Activated T-helper 1 cell treated with anti-CD3 and anti-CD28 coated beads, Interleukin-12 subunit alpha, Interleukin-12 subunit beta, Interleukin-2, Interleukin-4 antibody, amounts not matched to agents 30 ng/mL and 10 ng/mL and 1 ng/mL, durations not matched to agents 14 hours and 24 hours and 36 hours (primary cell): ENCODE measurements at regions not wholly inside any gene's neighbourhood (a gene's known extent, or its start where the extent isn't known, plus 50 kb on each side); places are given as distances from the start of the nearest gene placed in this dataset.
"Not testable (repeated sequence)": the region's sequence is repeated elsewhere in the genome, so short reads cannot be mapped to it uniquely, and the experiment has no call there.

ENCODE experiments used
- DNase-seq: peaks from one replicate; pipeline ENCODE4 v3.0.0; 2021; ENCODE audit warnings: low spot score
- H3K27ac Mint-ChIP-seq: one replicate; pipeline ENCODE4 v1.8.0; 2021; ENCODE audit warnings: mild to moderate bottlenecking, mixed read lengths
- H3K27me3 Mint-ChIP-seq: one replicate; pipeline ENCODE4 v1.8.0; 2022; ENCODE audit warnings: mild to moderate bottlenecking, moderate library complexity, mixed read lengths; ENCODE audit not compliant: insufficient read depth
- H3K36me3 Mint-ChIP-seq: one replicate; pipeline ENCODE4 v1.8.0; 2021; ENCODE audit warnings: low read depth, mixed read lengths
- H3K4me1 Mint-ChIP-seq: one replicate; pipeline ENCODE4 v1.8.0; 2021; ENCODE audit warnings: low read depth, mixed read lengths
- H3K4me3 Mint-ChIP-seq: one replicate; pipeline ENCODE4 v1.8.0; 2021; ENCODE audit warnings: mild to moderate bottlenecking, moderate library complexity, mixed read lengths
- H3K9me3 Mint-ChIP-seq: one replicate; pipeline ENCODE4 v1.8.0; 2021; ENCODE audit warnings: mixed read lengths
- intact Hi-C: fragments of 100-400 bp; cut with micrococcal nuclease; formaldehyde crosslinking; loops from one replicate; pipeline ENCODE4 v1.15.1; 2024

DNA sequence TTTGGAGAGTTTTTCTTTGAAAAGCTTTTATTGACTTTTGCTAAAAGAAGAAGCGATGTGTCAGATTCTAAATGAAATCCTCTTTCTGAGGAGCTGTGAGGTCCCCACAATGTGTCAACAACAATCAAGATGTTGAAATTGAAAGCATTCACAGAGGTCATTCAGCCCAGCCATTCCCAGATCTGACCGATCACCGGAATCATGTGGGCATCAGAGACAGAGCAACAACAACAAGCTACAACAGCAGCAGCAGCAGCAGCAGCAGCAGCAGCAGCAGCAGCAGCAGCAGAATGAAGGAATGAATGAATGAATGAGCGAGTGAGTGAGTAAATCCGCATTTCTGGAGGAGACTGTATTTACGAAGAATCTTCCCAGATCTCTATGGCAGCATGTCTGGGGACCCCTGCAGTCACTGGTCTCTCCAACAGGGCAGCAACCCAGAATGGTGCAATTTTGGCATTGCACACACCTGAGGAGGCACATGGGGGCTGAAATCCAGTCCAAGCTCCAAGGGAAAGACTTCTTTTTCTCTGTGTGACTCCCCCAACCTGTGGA is 299.0 kb downstream of the MYCN start:
- no peak for DNase-seq
- Mint-ChIP-seq H3K4me3 (no peak overlapping the region), H3K27ac (no peak overlapping the region), H3K36me3 (no peaks in the 10 kb centered on the region), H3K4me1 (no peaks in the 10 kb centered on the region), H3K9me3 (no peaks in the 10 kb centered on the region), H3K27me3 (peaks cover 2% of the 10 kb centered on the region)
- intact Hi-C loops = no loop called here

DNA sequence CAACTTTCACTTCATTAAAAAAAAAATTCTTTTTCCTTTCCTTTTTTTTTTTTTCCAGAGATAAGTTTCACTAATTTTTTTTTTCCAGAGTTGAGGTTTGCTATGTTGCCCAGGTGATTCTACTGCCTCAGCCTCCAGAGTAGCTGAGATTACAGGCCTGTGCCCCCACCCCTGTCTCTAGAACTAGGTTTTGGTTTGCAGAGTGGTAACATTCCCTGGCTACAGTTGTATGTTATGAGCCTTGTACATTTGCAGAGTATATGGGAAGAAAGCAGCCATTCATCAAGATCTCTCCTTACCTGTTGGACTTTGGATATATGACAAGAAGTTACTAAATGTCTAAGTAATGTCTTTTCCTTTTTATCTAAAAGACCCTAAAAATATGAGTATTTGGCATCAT is 298.4 kb downstream of the MYCN start:
- H3K9me3 Mint-ChIP-seq = no peaks in the 10 kb centered on the region
- H3K4me3 Mint-ChIP-seq = no peak overlapping the region
- no peaks in the 10 kb centered on the region for H3K4me1 Mint-ChIP-seq
- H3K27me3 Mint-ChIP-seq = peaks cover 2% of the 10 kb centered on the region
- no peak overlapping the region for H3K27ac Mint-ChIP-seq
- DNase-seq = no peak
- H3K36me3 Mint-ChIP-seq = no peaks in the 10 kb centered on the region
- intact Hi-C loops = no loop called here

DNA sequence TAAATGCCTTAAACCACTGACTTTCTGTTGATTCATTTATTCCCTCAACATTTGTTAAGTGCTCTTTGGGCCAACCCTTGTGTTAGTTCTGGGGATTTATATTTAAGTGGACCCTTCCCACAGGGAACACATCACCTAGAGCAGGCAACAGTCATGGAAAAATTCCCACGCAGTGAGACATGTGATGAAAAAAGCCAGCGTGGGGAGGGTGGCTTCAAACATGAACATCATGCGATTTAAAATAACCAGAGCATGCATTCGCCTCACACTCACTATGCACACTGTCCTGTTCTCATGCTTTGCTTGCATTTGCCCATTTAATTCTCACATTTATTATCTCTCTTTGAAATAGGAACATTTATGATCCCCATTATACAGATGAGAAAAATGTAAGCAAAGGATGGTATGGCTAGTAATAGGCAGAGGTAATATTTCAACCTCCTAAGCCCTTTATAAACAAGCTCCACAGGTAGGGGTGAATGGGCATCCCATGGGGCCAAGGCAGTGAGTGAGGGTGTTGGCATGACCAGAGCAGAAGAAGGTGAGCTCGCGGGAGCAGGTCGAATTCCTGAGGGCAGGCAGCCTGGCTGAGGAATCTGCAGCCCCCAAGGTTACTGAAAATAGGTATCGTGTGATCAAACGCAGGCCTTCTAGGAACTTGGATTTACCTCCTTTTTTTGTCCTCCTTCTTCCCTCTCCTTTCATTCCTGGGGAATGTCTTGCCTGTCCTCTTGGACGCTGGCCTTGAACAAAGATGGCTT is 297.8 kb downstream of the MYCN start:
- intact Hi-C loops = no loop called here
- peaks cover 2% of the 10 kb centered on the region for H3K27me3 Mint-ChIP-seq
- no peaks in the 10 kb centered on the region for H3K4me1 Mint-ChIP-seq
- H3K27ac Mint-ChIP-seq = no peak overlapping the region
- H3K9me3 Mint-ChIP-seq = no peaks in the 10 kb centered on the region
- no peaks in the 10 kb centered on the region for H3K36me3 Mint-ChIP-seq
- DNase-seq = no peak
- H3K4me3 Mint-ChIP-seq = no peak overlapping the region

DNA sequence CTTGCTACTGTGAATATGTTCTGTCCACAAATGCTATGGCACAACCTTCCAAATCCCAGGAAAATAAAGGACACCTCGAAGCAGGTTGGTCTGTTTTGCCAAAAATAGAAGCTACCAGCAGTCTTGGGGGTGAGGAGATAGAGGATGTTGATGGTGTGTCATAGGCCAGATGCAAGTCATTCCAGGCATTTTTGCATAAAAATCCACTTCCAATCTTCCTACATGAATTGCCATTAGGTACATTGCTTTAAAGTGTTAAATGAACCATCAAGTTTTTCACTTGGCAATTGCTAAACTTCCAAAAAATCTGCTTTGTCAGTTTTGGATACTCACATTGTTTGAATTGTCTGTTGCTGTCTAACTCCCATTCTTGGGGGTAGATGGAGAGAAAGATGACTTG is 295.4 kb downstream of the MYCN start:
- no peaks in the 10 kb centered on the region for H3K36me3 Mint-ChIP-seq
- H3K4me1 Mint-ChIP-seq = no peaks in the 10 kb centered on the region
- H3K27ac Mint-ChIP-seq = no peak overlapping the region
- peaks cover 2% of the 10 kb centered on the region for H3K27me3 Mint-ChIP-seq
- DNase-seq = no peak
- no peaks in the 10 kb centered on the region for H3K9me3 Mint-ChIP-seq
- intact Hi-C loops = no loop called here
- H3K4me3 Mint-ChIP-seq = no peak overlapping the region

DNA sequence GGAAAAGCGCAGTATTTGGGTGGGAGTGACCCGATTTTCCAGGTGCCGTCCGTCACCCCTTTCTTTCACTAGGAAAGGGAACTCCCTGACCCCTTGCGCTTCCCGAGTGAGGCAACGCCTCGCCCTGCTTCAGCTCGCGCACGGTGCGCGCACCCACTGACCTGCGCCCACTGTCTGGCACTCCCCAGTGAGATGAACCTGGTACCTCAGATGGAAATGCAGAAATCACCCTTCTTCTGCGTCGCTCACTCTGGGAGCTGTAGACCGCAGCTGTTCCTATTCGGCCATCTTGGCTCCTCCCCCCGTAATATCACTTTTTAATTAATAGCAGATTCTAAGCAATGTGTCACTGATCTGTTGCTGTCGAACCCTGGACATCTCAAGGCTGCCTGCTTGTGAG is 294.9 kb downstream of the MYCN start:
- H3K27ac Mint-ChIP-seq, H3K4me1 Mint-ChIP-seq, H3K27me3 Mint-ChIP-seq: not testable (repeated sequence)

DNA sequence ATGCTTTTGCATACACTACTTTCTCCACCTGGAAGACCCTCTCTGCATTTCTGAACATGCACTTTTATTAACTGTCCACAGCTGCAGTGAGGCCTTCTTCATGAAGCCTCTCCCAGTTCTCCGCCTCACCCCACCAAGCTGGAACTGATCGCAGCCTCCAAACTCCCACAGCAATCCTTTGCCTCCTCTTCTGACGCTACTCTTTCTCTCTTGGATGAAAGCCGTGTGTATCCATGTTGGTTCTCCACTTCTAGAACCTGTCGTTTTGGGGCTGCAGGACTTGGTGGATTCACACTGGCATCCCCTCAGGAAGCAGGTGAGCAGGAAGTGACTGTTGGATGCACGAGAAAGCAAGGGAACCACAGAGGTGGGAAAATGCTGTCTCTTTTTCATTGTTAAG is 288.6 kb downstream of the MYCN start:
- intact Hi-C loops = no loop called here
- no peak for DNase-seq
- no peak overlapping the region for H3K4me3 Mint-ChIP-seq
- no peaks in the 10 kb centered on the region for H3K9me3 Mint-ChIP-seq
- H3K36me3 Mint-ChIP-seq = no peaks in the 10 kb centered on the region
- H3K4me1 Mint-ChIP-seq = no peaks in the 10 kb centered on the region
- H3K27ac Mint-ChIP-seq = no peak overlapping the region
- H3K27me3 Mint-ChIP-seq = no peaks in the 10 kb centered on the region

More for the DNA sequence above, 294.9 kb downstream of the MYCN start:
- H3K36me3 Mint-ChIP-seq, H3K9me3 Mint-ChIP-seq, DNase-seq, H3K4me3 Mint-ChIP-seq, intact Hi-C loops: not testable (repeated sequence)

DNA sequence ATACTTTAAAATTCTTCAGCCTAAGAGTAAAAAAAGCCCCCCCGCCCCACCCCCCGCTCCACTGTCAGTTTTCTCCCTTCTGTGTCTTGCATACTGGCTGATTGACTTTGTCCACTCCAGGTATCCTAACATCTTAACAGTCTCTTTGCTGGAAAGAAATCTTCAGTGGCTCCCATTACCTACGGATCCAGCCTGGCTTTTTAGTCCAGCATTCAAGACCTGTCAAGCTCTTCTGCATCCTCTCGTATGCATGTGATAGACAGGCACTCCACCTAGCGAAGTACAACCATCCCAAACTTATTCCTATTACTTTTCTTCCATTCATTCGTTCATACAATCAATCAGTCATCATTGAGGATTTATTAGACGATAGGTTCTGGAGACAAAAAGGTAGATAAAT is 288.1 kb downstream of the MYCN start:
- DNase-seq = no peak
- no peak overlapping the region for H3K4me3 Mint-ChIP-seq
- no peaks in the 10 kb centered on the region for H3K9me3 Mint-ChIP-seq
- H3K36me3 Mint-ChIP-seq = no peaks in the 10 kb centered on the region
- no peaks in the 10 kb centered on the region for H3K27me3 Mint-ChIP-seq
- H3K4me1 Mint-ChIP-seq = no peaks in the 10 kb centered on the region
- H3K27ac Mint-ChIP-seq = no peak overlapping the region
- intact Hi-C loops = no loop called here

DNA sequence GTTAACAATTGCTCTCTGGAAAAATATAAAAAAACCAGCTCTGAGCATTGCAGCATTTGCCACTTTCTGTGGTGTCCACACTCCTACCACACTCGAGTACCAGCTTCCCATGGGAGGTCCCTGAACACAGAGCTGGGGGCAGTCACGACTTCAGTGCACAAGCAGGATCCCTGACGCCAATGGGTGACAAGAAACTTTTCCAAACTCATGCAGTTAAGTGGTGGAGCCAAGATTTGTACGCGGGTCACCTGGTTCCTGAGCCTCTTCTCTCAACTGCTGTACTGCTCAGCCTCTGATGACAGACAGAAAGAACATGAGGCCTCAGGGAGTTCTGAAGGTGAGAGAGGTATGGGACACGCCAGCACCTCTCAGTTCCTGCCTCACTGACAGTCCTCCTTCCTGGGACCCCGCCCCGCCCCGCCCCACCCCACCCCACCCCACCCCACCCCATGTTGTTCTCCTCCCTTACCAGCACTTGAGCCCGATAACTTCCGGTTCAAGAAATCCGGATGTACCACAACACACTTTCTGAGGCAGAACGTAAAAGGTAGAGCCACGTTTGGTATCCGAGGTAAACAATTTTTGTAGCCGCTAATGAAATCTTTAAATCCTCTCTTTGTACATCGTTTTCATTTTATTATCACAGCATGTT is 287.6 kb downstream of the MYCN start:
- Mint-ChIP-seq H3K4me1 (no peaks in the 10 kb centered on the region), H3K4me3 (no peak overlapping the region), H3K27ac (no peak overlapping the region), H3K27me3 (no peaks in the 10 kb centered on the region), H3K9me3 (no peaks in the 10 kb centered on the region), H3K36me3 (no peaks in the 10 kb centered on the region)
- no peak for DNase-seq
- intact Hi-C loops = no loop called here

DNA sequence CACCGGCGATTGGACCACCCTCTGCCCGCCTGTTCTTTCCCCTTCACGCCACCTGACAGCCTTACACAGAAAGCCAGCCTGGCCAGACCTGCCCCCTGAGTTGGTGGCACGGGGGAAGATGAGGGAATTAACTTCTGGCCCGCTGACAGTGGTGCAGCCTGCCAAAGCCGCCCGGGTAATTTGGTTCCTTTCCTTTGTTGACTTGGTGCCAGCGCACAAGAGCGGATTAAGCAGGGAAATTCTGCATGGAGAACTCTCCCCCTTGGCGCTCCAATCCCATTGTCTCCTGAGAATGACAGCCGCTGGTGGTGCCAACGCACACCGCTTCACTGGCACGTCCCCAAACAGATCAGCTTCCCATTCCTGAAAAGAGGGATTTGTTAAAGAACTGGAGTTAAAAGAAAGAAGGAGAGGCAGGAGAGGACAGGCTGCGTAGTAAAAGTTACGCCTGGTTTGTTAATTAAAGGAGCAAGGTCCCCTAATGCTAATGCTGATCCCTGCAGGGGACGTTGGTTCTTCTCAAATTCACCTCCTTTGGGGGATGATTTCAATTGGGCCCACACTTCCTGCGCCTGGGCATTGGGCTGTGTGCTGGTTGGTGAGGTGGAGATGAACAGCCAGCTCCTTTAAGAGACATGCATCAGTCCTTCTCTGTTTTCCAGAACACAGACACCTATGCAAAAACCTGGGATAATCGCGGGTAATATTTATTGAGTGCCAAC is 286.8 kb downstream of the MYCN start:
- Mint-ChIP-seq H3K9me3 (no peaks in the 10 kb centered on the region), H3K4me1 (no peaks in the 10 kb centered on the region), H3K27me3 (no peaks in the 10 kb centered on the region), H3K27ac (no peak overlapping the region), H3K4me3 (no peak overlapping the region), H3K36me3 (no peaks in the 10 kb centered on the region)
- intact Hi-C loops = no loop called here
- no peak for DNase-seq

DNA sequence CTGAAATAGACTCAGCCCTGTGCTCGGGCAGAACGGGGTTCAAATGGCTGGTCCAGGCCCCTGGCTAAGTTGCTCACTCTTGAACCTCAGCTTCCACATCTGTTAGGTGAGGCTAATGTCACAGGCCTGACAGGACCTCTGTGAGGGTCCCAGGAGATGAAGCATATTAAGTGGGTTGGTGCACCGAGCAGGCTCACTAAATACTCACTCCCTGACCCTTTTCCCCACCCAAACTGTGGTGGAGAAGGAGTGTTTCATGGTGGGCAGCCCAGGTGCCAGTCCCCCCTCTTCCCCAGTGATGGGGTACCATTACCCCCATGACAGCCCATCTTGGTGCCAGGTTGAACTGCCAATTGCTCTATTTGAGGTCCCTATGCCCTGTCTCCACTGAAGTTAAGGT is 286.0 kb downstream of the MYCN start:
- Mint-ChIP-seq H3K27ac (no peak overlapping the region), H3K36me3 (no peaks in the 10 kb centered on the region), H3K4me3 (no peak overlapping the region), H3K27me3 (no peaks in the 10 kb centered on the region), H3K4me1 (no peaks in the 10 kb centered on the region), H3K9me3 (no peaks in the 10 kb centered on the region)
- intact Hi-C loops = no loop called here
- no peak for DNase-seq

DNA sequence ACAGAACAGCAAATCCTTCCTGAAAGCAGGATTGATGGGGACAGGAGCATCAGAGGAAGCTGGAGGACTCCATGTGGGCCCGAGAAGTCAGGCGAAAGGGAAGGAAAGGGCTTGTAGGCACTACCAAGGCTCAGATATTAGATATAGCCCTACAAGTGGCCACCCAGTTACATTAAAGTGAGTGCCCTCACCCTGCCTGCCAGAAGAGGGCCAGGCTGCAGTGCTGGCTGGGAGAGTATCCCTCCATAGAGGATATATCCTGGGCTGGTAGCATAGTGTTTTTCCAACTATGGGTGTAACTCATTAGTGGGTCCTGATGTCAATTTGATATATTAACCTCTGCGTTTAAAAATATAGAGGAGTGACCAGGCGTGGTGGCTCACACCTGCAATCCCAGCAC is 285.2 kb downstream of the MYCN start:
- H3K27me3 Mint-ChIP-seq = no peaks in the 10 kb centered on the region
- H3K4me3 Mint-ChIP-seq = no peak overlapping the region
- no peak overlapping the region for H3K27ac Mint-ChIP-seq
- no peak for DNase-seq
- intact Hi-C loops = no loop called here
- no peaks in the 10 kb centered on the region for H3K4me1 Mint-ChIP-seq
- H3K9me3 Mint-ChIP-seq = no peaks in the 10 kb centered on the region
- no peaks in the 10 kb centered on the region for H3K36me3 Mint-ChIP-seq

DNA sequence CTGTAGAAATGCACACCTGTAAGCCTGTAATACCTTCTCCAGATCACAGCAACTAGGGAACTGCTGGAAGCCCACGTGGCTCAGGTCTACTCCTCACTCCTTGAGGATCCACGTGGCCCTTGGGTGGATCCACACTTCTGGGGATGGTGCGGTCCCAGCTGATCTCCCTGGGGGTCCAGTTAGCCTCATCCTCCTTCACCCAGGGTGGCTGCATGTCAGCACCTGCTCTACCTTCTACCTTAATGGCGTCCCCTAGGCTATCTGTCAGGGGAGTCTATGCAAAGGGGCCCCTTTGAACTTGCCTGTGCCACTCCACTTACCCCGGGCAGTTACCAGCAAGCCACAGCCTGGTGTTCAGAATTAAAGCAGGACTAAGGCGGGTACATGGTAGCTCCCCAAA is 284.7 kb downstream of the MYCN start:
- no peak for DNase-seq
- H3K4me3 Mint-ChIP-seq = no peak overlapping the region
- intact Hi-C loops = no loop called here
- H3K27ac Mint-ChIP-seq = no peak overlapping the region
- no peaks in the 10 kb centered on the region for H3K27me3 Mint-ChIP-seq
- no peaks in the 10 kb centered on the region for H3K9me3 Mint-ChIP-seq
- no peaks in the 10 kb centered on the region for H3K4me1 Mint-ChIP-seq
- H3K36me3 Mint-ChIP-seq = no peaks in the 10 kb centered on the region
